ENCODE measurements at regions not wholly inside any gene's neighbourhood (a gene's known extent, or its start where the extent isn't known, plus 50 kb on each side); places are given as distances from the start of the nearest gene placed in this dataset.

GRCh38 chr2:75954761-75955160, 244.0 kb upstream of the GCFC2 start:
- no peak for TF ChIP-seq POLR2A (IDR thresholded peaks at IDR 0.05)
- TF ChIP-seq, protein P1, sequence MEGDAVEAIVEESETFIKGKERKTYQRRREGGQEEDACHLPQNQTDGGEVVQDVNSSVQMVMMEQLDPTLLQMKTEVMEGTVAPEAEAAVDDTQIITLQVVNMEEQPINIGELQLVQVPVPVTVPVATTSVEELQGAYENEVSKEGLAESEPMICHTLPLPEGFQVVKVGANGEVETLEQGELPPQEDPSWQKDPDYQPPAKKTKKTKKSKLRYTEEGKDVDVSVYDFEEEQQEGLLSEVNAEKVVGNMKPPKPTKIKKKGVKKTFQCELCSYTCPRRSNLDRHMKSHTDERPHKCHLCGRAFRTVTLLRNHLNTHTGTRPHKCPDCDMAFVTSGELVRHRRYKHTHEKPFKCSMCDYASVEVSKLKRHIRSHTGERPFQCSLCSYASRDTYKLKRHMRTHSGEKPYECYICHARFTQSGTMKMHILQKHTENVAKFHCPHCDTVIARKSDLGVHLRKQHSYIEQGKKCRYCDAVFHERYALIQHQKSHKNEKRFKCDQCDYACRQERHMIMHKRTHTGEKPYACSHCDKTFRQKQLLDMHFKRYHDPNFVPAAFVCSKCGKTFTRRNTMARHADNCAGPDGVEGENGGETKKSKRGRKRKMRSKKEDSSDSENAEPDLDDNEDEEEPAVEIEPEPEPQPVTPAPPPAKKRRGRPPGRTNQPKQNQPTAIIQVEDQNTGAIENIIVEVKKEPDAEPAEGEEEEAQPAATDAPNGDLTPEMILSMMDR (IDR thresholded peaks at IDR 0.05): no peak

Data from right lobe of liver (tissue), 4 donors.